ENCODE measurements at regions not wholly inside any gene's neighbourhood (a gene's known extent, or its start where the extent isn't known, plus 50 kb on each side); places are given as distances from the start of the nearest gene placed in this dataset.

- H3K9ac ChIP-seq (replicated peaks in 1 of 4; ENCODE audit: extremely low read depth in 1 of 4, low read depth in 3 of 4, low read length in 3 of 4), result no peak overlapping the region
- H2BK20ac ChIP-seq (ENCODE audit: low read length), result no peak overlapping the region
- H2BK15ac ChIP-seq (ENCODE audit: low read length), result no peak overlapping the region
- H3K4me3 ChIP-seq (ENCODE audit: extremely low read depth in 1 of 4, insufficient read depth in 2 of 4, low read depth in 3 of 4, low read length in 4 of 4), result no peak overlapping the region
- H3K9me3 ChIP-seq (ENCODE audit: insufficient read depth in 2 of 2, low read depth in 1 of 2, low read length in 1 of 2), result no peaks in the 10 kb centered on the region
- H4K8ac ChIP-seq (ENCODE audit: extremely low read depth, insufficient read depth, low read length), result no peak overlapping the region
- no peak overlapping the region for H2BK5ac ChIP-seq (ENCODE audit: low read depth, low read length)
- H4K91ac ChIP-seq (replicated peaks; ENCODE audit: insufficient read length, low read length), result no peak overlapping the region
- no peaks in the 10 kb centered on the region for H3K79me1 ChIP-seq (ENCODE audit: low read depth, low read length)
- FAIRE-seq (no peak), DNase-seq (ENCODE audit: low read depth in 1 of 2, low spot score in 2 of 2) (no peak)
- no peaks in the 10 kb centered on the region for H3K23me2 ChIP-seq (ENCODE audit: low read depth, low read length)
- WGBS, 2 experiments (ENCODE audit: extremely low coverage in 1 of 2, insufficient coverage in 1 of 2, insufficient read length in 1 of 2, insufficient replicate concordance in 2 of 2, low coverage in 1 of 2, low lambda C conversion rate in 2 of 2, missing lambda C conversion rate in 1 of 2), result 93% methylated on average over 5 of the region's 5 CpGs; no CpG with 5 or more reads in 1 of the 2 experiments
- ChIA-PET POLR2A (ENCODE audit: partially characterized antibody) (no interaction called here), CTCF (ENCODE audit: partially characterized antibody) (interaction anchor here (1.0 kb wide), 1 partner anchor 10 kb away, joined by 3 read pairs; no protein-coding TSS in a partner anchor)
- no peak overlapping the region for H2BK12ac ChIP-seq (ENCODE audit: low read depth, low read length)
- H3K4me1 ChIP-seq (replicated peaks in 1 of 4; ENCODE audit: control insufficient read depth in 3 of 4, insufficient read depth in 4 of 4, low read length in 3 of 4), result no peaks in the 10 kb centered on the region
- H3K23ac ChIP-seq (ENCODE audit: insufficient read length), result no peak overlapping the region
- H4K20me1 ChIP-seq (replicated peaks in 1 of 2; ENCODE audit: control insufficient read depth in 1 of 2, insufficient read depth in 2 of 2, low read length in 2 of 2), result no peaks in the 10 kb centered on the region
- no peak overlapping the region for H2AK5ac ChIP-seq (ENCODE audit: low read depth, low read length)
- H3K4me2 ChIP-seq (ENCODE audit: insufficient read depth in 1 of 2, low read depth in 2 of 2, low read length in 2 of 2), result no peak overlapping the region
- H3K56ac ChIP-seq (replicated peaks; ENCODE audit: insufficient read length, low read depth, low read length), result no peak overlapping the region
- H4K5ac ChIP-seq (ENCODE audit: insufficient read length, low read depth, low read length), result no peak overlapping the region
- H3K79me2 ChIP-seq (ENCODE audit: control insufficient read depth in 1 of 2, insufficient read depth in 2 of 2, low read length in 2 of 2), result no peaks in the 10 kb centered on the region
- no peaks in the 10 kb centered on the region for H3K27me3 ChIP-seq (replicated peaks in 1 of 4; ENCODE audit: control insufficient read depth in 3 of 4, extremely low read depth in 1 of 4, insufficient read depth in 3 of 4, low read length in 3 of 4)
- H3K36me3 ChIP-seq (ENCODE audit: control insufficient read depth in 2 of 4, insufficient read depth in 4 of 4, low read length in 3 of 4), result no peaks in the 10 kb centered on the region
- no peak overlapping the region for H3K4ac ChIP-seq (replicated peaks; ENCODE audit: insufficient read length, low read depth, low read length)
- H3K27ac ChIP-seq (ENCODE audit: low read depth, low read length), result no peak overlapping the region
- no peak overlapping the region for H2AFZ ChIP-seq (ENCODE audit: low read length)
- no peak overlapping the region for H3K18ac ChIP-seq (ENCODE audit: extremely low read depth, low read length)
- H3K14ac ChIP-seq (ENCODE audit: insufficient read length), result no peak overlapping the region
- TF ChIP-seq CHD1 (IDR thresholded peaks at IDR 0.05; ENCODE audit: low read depth, low read length) (no peak), SAP30 (IDR thresholded peaks at IDR 0.05; ENCODE audit: insufficient read depth, insufficient replicate concordance, low read length) (no peak), CEBPB (IDR thresholded peaks at IDR 0.05; ENCODE audit: low read depth, low read length) (no peak), SIRT6 (IDR thresholded peaks at IDR 0.05; ENCODE audit: low read length) (no peak), CHD2 (IDR thresholded peaks at IDR 0.05; ENCODE audit: low read length) (no peak)
- H2BK120ac ChIP-seq (replicated peaks; ENCODE audit: low read depth, low read length), result no peak overlapping the region
Measured at GRCh38 chr16:66226762-66227161, 139.7 kb upstream of the CDH5 start.

Measured in H1 (cell line).